Keratinocyte (primary cell): ENCODE measurements at regions not wholly inside any gene's neighbourhood (a gene's known extent, or its start where the extent isn't known, plus 50 kb on each side); places are given as distances from the start of the nearest gene placed in this dataset.

Source experiments
- DNase-seq: peaks from one replicate; pipeline ENCODE4 v3.0.0-alpha.2; 2011; ENCODE audit warnings: low read depth, missing footprints, low spot score
- FAIRE-seq: peaks from 2 replicates; lab custom pipeline; 2011; peaks lifted over from hg19 to GRCh38; lab: Jason Lieb, UNC
- H2AFZ ChIP-seq: 2 replicates; pipeline ENCODE4 v1.6.0; 2012; ENCODE audit warnings: low read length, control low read depth, inconsistent platforms; ENCODE audit not compliant: control insufficient read depth
- H3K27ac ChIP-seq: 2 replicates; pipeline ENCODE4 v1.5.1; 2011; ENCODE audit warnings: low read length; ENCODE audit not compliant: control insufficient read depth, insufficient read depth
- H3K27me3 ChIP-seq: 3 replicates; pipeline ENCODE4 v1.6.0; 2011; ENCODE audit warnings: low read length; ENCODE audit not compliant: control insufficient read depth, insufficient read depth; ENCODE audit errors: extremely low read depth
- H3K36me3 ChIP-seq, 2 experiments: 2 replicates in 1 of 2; 3 replicates in 1 of 2; pipeline ENCODE4 v1.5.1; 2011; ENCODE audit warnings: low read length in 2 of 2, mild to moderate bottlenecking in 1 of 2; ENCODE audit not compliant: control insufficient read depth in 2 of 2, insufficient read depth in 2 of 2; ENCODE audit errors: extremely low read depth in 1 of 2
- H3K4me1 ChIP-seq: 3 replicates; pipeline ENCODE4 v1.5.1; 2011; ENCODE audit warnings: low read length; ENCODE audit not compliant: control insufficient read depth, insufficient read depth; ENCODE audit errors: extremely low read depth
- H3K4me2 ChIP-seq: 3 replicates; pipeline ENCODE4 v1.6.0; 2011; ENCODE audit warnings: low read depth, low read length; ENCODE audit not compliant: control insufficient read depth, insufficient read depth; ENCODE audit errors: extremely low read depth
- H3K4me3 ChIP-seq, 3 experiments: fragments of 200-600 bp in 1 of 3; sonication (generic) in 1 of 3; 2 replicates in 2 of 3; 3 replicates in 1 of 3; pipeline ENCODE4 v1.5.1; 2011 to 2016; ENCODE audit warnings: low read length in 3 of 3, mild to moderate bottlenecking in 3 of 3, control low read depth in 2 of 3, inconsistent platforms in 1 of 3, low read depth in 1 of 3, mixed read lengths in 1 of 3, mixed run types in 1 of 3, moderate library complexity in 1 of 3; ENCODE audit not compliant: control insufficient read depth in 2 of 3, insufficient read depth in 2 of 3; ENCODE audit errors: extremely low read depth in 1 of 3
- H3K79me2 ChIP-seq: 2 replicates; pipeline ENCODE4 v1.6.0; 2012; ENCODE audit warnings: low read length; ENCODE audit not compliant: control insufficient read depth, insufficient read depth
- H3K9ac ChIP-seq: 3 replicates; pipeline ENCODE4 v1.6.0; 2011; ENCODE audit warnings: low read length; ENCODE audit not compliant: control insufficient read depth, insufficient read depth; ENCODE audit errors: extremely low read depth
- H3K9me1 ChIP-seq: 3 replicates; pipeline ENCODE4 v1.6.0; 2011; ENCODE audit warnings: low read length; ENCODE audit not compliant: control insufficient read depth, insufficient read depth; ENCODE audit errors: extremely low read depth
- H3K9me3 ChIP-seq: 2 replicates; pipeline ENCODE4 v1.5.1; 2012; ENCODE audit warnings: low read depth, low read length; ENCODE audit not compliant: control insufficient read depth
- H4K20me1 ChIP-seq: 3 replicates; pipeline ENCODE4 v1.6.0; 2011; ENCODE audit warnings: low read length; ENCODE audit not compliant: control insufficient read depth, insufficient read depth; ENCODE audit errors: extremely low read depth
- EZH2 ChIP-seq: IDR thresholded peaks from one replicate; pipeline ENCODE4 v1.6.1; 2012; ENCODE audit warnings: inconsistent platforms, mild to moderate bottlenecking, low read length, moderate library complexity
- dilution Hi-C: fragments of 300-500 bp; cut with MboI; formaldehyde crosslinking; loops from one replicate; pipeline ENCODE4 v1.7.0; 2020; ENCODE audit warnings: low sequenced_read_pairs; ENCODE audit not compliant: extremely low pct_ligation_motif_present
- TF ChIP-seq, protein P1 (sequence below), 3 experiments: IDR thresholded peaks in 1 of 3; conservative IDR thresholded peaks in 1 of 3; optimal IDR thresholded peaks in 1 of 3; 2 replicates in 2 of 3; 3 replicates in 1 of 3; pipeline versions ENCODE3 to v1.5.1; 2011; ENCODE audit warnings: low read length in 3 of 3, mild to moderate bottlenecking in 3 of 3, moderate library complexity in 2 of 3, control low read depth in 1 of 3, inconsistent platforms in 1 of 3; ENCODE audit not compliant: insufficient read depth in 2 of 3; ENCODE audit errors: extremely low read depth in 1 of 3

DNA sequence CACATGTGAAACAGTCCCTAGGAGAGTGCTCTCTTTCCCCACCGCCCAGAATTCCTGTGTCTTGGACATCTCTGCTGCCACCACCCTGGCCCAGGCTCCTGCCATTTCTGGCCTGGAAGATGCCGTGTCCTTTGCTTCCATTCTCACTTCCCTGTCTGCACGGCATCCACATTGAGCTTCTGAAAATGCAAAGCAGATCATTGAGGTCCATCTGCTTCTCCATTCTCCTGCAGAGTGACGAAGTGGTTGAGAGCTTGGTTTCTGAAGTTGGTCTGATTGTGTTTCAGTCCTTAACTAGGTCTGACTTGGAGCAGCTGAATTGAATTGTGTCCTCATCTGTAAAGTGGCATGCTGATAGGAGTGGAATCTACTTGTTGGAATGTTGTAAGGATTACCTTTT is 98.7 kb upstream of the MGAT5 start:
- Histone ChIP-seq H3K27me3 (no peaks in the 10 kb centered on the region), H3K79me2 (peaks cover 41% of the 10 kb centered on the region), H4K20me1 (no peaks in the 10 kb centered on the region), H2AFZ (no peak overlapping the region), H3K9me1 (no peaks in the 10 kb centered on the region), H3K4me2 (no peak overlapping the region), H3K4me3 (no peak overlapping the region), H3K9me3 (no peaks in the 10 kb centered on the region), H3K27ac (no peak overlapping the region), H3K4me1 (peaks cover 10% of the 10 kb centered on the region), H3K9ac (no peak overlapping the region), H3K36me3 (peaks cover 0 to 1% of the 10 kb centered on the region in 2 experiments)
- no peak for TF ChIP-seq EZH2
- TF ChIP-seq, protein P1, sequence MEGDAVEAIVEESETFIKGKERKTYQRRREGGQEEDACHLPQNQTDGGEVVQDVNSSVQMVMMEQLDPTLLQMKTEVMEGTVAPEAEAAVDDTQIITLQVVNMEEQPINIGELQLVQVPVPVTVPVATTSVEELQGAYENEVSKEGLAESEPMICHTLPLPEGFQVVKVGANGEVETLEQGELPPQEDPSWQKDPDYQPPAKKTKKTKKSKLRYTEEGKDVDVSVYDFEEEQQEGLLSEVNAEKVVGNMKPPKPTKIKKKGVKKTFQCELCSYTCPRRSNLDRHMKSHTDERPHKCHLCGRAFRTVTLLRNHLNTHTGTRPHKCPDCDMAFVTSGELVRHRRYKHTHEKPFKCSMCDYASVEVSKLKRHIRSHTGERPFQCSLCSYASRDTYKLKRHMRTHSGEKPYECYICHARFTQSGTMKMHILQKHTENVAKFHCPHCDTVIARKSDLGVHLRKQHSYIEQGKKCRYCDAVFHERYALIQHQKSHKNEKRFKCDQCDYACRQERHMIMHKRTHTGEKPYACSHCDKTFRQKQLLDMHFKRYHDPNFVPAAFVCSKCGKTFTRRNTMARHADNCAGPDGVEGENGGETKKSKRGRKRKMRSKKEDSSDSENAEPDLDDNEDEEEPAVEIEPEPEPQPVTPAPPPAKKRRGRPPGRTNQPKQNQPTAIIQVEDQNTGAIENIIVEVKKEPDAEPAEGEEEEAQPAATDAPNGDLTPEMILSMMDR (optimal IDR thresholded peaks at IDR 0.05 in 1 of 3, IDR thresholded peaks at IDR 0.05 in 1 of 3, conservative IDR thresholded peaks at IDR 0.05 in 1 of 3; ENCODE audit: extremely low read depth in 1 of 3, insufficient read depth in 2 of 3, low read length in 3 of 3): no peak
- no peak for DNase-seq
- dilution Hi-C loops: no loop called here
- FAIRE-seq: no peak

DNA sequence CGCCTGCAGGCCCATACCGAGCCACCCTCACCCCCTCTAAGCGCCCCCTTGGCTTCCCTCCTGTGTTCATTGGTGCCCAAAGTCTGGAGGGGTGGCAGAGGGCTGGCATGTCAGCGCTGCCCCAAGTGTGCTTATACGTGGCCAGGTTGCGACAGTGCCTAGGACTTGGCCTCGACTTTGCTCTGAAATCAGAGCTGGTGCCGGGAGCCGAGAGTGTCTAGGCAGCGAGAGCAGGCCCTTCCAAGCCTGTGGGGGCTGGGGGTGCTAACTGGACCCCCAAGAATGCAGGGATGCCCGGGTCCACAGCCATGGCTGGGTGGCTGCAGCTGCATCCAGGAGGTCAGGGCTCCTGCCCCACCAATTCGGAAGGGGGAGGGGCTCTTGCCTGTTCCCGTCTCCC is 95.6 kb upstream of the MGAT5 start:
- no peak for FAIRE-seq
- Histone ChIP-seq H3K27ac (no peak overlapping the region), H3K9ac (no peak overlapping the region), H3K9me1 (peaks cover 2% of the 10 kb centered on the region), H3K4me1 (peaks cover 21% of the 10 kb centered on the region), H3K4me2 (no peak overlapping the region), H4K20me1 (no peaks in the 10 kb centered on the region), H3K27me3 (no peaks in the 10 kb centered on the region), H2AFZ (no peak overlapping the region), H3K79me2 (peaks cover 51% of the 10 kb centered on the region), H3K36me3 (peaks cover 0 to 1% of the 10 kb centered on the region in 2 experiments), H3K9me3 (no peaks in the 10 kb centered on the region), H3K4me3 (no peak overlapping the region)
- TF ChIP-seq, protein P1 (optimal IDR thresholded peaks at IDR 0.05 in 1 of 3, IDR thresholded peaks at IDR 0.05 in 1 of 3, conservative IDR thresholded peaks at IDR 0.05 in 1 of 3; ENCODE audit: extremely low read depth in 1 of 3, insufficient read depth in 2 of 3, low read length in 3 of 3): no peak
- TF ChIP-seq EZH2: no peak
- dilution Hi-C loops: no loop called here
- no peak for DNase-seq
